Loucy (cell line): ENCODE measurements at regions not wholly inside any gene's neighbourhood (a gene's known extent, or its start where the extent isn't known, plus 50 kb on each side); places are given as distances from the start of the nearest gene placed in this dataset.

ENCODE experiments used
- H2AFZ ChIP-seq: fragments of 200-600 bp; sonication (generic); 2 replicates; pipeline ENCODE4 v1.6.0; 2016; ENCODE audit warnings: antibody characterized with exemption, mild to moderate bottlenecking, low read length, moderate library complexity
- H3F3A ChIP-seq: fragments of 200-600 bp; 2 replicates; pipeline ENCODE4 v1.6.0; 2016; ENCODE audit warnings: antibody characterized with exemption, low read depth, mild to moderate bottlenecking
- H3K27me3 ChIP-seq: fragments of 200-600 bp; sonication (generic); 2 replicates; pipeline ENCODE4 v1.6.1; 2014; ENCODE audit warnings: low read length, mild to moderate bottlenecking; ENCODE audit not compliant: insufficient read depth, poor library complexity, severe bottlenecking
- H3K36me3 ChIP-seq: fragments of 200-600 bp; sonication (generic); 2 replicates; pipeline ENCODE4 v1.6.1; 2016; ENCODE audit warnings: low read length; ENCODE audit not compliant: insufficient read depth
- H3K4me1 ChIP-seq: fragments of 200-600 bp; sonication (generic); 2 replicates; pipeline ENCODE4 v1.5.1; 2014; ENCODE audit warnings: low read length, mild to moderate bottlenecking; ENCODE audit not compliant: insufficient read depth, poor library complexity, severe bottlenecking
- H3K4me2 ChIP-seq: fragments of 200-600 bp; sonication (generic); 2 replicates; pipeline ENCODE4 v1.6.0; 2014; ENCODE audit warnings: antibody characterized with exemption, low read length, low read depth, mild to moderate bottlenecking; ENCODE audit not compliant: poor library complexity, severe bottlenecking
- H3K4me3 ChIP-seq: fragments of 200-600 bp; sonication (generic); 2 replicates; pipeline ENCODE4 v1.5.1; 2014; ENCODE audit warnings: low read length, mild to moderate bottlenecking, mixed read lengths; ENCODE audit not compliant: poor library complexity, severe bottlenecking
- H3K79me2 ChIP-seq: fragments of 200-600 bp; sonication (generic); 2 replicates; pipeline ENCODE4 v1.6.1; 2014; ENCODE audit warnings: low read length; ENCODE audit not compliant: insufficient read depth
- H3K9ac ChIP-seq: fragments of 200-600 bp; sonication (generic); 2 replicates; pipeline ENCODE4 v1.6.0; 2014; ENCODE audit warnings: mild to moderate bottlenecking, low read depth, low read length, moderate library complexity; ENCODE audit not compliant: poor library complexity, severe bottlenecking
- H3K9me2 ChIP-seq: fragments of 200-600 bp; sonication (generic); replicated peaks from 2 replicates; pipeline ENCODE4 v1.6.1; 2016; ENCODE audit warnings: low read depth, low read length, mixed read lengths
- H3K9me3 ChIP-seq: fragments of 200-600 bp; sonication (generic); 2 replicates; pipeline ENCODE4 v1.6.1; 2014; ENCODE audit warnings: mild to moderate bottlenecking, antibody characterized with exemption, low read length, low read depth; ENCODE audit not compliant: insufficient read depth
- H4K20me1 ChIP-seq: fragments of 200-600 bp; sonication (generic); 2 replicates; pipeline ENCODE4 v1.6.0; 2014; ENCODE audit warnings: antibody characterized with exemption, low read length, mild to moderate bottlenecking; ENCODE audit not compliant: insufficient read depth, poor library complexity, severe bottlenecking
- CTCF ChIP-seq: fragments of 200-600 bp; sonication (generic); conservative IDR thresholded peaks from 2 replicates; pipeline ENCODE4 v1.5.1; 2014; ENCODE audit warnings: mild to moderate bottlenecking, antibody characterized with exemption, low read length
- EZH2phosphoT487 ChIP-seq: fragments of 200-600 bp; IDR thresholded peaks from 2 replicates; pipeline ENCODE4 v1.6.1; 2018; ENCODE audit warnings: antibody characterized with exemption, mild to moderate bottlenecking, moderate library complexity, borderline replicate concordance

DNA sequence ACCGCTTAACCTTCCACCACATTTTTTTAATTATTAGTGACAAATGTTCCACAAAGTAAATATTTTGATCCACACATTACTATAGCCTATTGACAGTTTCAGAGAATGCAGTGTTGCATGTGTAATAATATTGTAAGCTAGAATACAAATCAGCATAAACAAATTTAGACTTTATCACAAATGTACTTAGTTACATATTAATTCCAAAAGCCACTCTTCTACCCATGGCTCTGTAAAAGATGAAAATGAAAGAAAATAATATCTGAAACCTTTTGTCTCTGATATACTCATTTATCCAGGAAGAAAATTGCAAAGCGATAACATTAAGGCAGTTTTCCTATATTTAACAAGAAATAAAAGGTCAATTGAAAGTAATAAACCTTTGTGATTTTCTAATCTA, 954.0 kb upstream of the MAN1A1 start:
- Histone ChIP-seq H3K4me3 (no peak overlapping the region), H4K20me1 (no peaks in the 10 kb centered on the region), H3K9me2 (no peaks in the 10 kb centered on the region), H3K9me3 (no peaks in the 10 kb centered on the region), H3K9ac (no peak overlapping the region), H3K36me3 (no peaks in the 10 kb centered on the region), H2AFZ (no peak overlapping the region), H3K27me3 (no peaks in the 10 kb centered on the region), H3K4me2 (no peak overlapping the region), H3K79me2 (no peaks in the 10 kb centered on the region), H3K4me1 (no peaks in the 10 kb centered on the region), H3F3A (no peaks in the 10 kb centered on the region)
- TF ChIP-seq EZH2phosphoT487, result no peak
- no peak for TF ChIP-seq CTCF

DNA sequence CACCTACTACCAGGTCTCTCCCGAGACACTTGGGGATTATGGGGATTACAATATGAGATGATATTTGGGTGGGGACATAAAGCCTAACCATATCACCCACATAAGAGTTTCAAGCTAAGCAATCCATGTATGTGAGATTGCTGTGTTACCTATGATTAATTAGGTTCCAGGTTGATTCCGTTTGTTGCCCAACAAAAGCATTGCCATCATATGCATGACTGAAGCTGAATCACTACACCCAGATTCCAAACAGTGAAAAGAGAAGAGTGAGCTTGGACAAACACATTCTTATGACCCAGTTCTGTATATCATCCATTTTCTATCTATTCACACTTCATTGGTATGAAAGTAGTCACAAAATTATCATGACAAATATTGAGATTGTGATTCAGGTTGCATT, 952.5 kb upstream of the MAN1A1 start:
- Histone ChIP-seq H3K9me3 (no peaks in the 10 kb centered on the region), H3K9ac (no peak overlapping the region), H3K4me2 (no peak overlapping the region), H3F3A (no peaks in the 10 kb centered on the region), H3K4me1 (no peaks in the 10 kb centered on the region), H3K79me2 (no peaks in the 10 kb centered on the region), H3K27me3 (no peaks in the 10 kb centered on the region), H3K9me2 (no peaks in the 10 kb centered on the region), H3K36me3 (no peaks in the 10 kb centered on the region), H2AFZ (no peak overlapping the region), H4K20me1 (no peaks in the 10 kb centered on the region), H3K4me3 (no peak overlapping the region)
- no peak for TF ChIP-seq EZH2phosphoT487
- no peak for TF ChIP-seq CTCF

GRCh38 chr6:120290964-120291363, 941.4 kb upstream of the MAN1A1 start:
- TF ChIP-seq EZH2phosphoT487 (no peak), CTCF (no peak)
- H3K4me2 ChIP-seq, result no peak overlapping the region

More at GRCh38 chr6:120290964-120291363, 941.4 kb upstream of the MAN1A1 start:
- Histone ChIP-seq H3K4me3 (no peak overlapping the region), H3F3A (no peaks in the 10 kb centered on the region), H3K9me2 (no peaks in the 10 kb centered on the region), H4K20me1 (no peaks in the 10 kb centered on the region), H2AFZ (no peak overlapping the region), H3K9ac (no peak overlapping the region), H3K9me3 (no peaks in the 10 kb centered on the region), H3K27me3 (no peaks in the 10 kb centered on the region), H3K36me3 (no peaks in the 10 kb centered on the region), H3K4me1 (no peaks in the 10 kb centered on the region), H3K79me2 (no peaks in the 10 kb centered on the region)
